ENCODE measurements at regions not wholly inside any gene's neighbourhood (a gene's known extent, or its start where the extent isn't known, plus 50 kb on each side); places are given as distances from the start of the nearest gene placed in this dataset.

GRCh38 chr11:31895926-31896325 is 84.8 kb upstream of the PAX6 start:
- no peak for DNase-seq

GRCh38 chr11:31887180-31887579 is 76.1 kb upstream of the PAX6 start:
- no peak for DNase-seq

- no peak for DNase-seq
These were observed 73.0 kb upstream of the PAX6 start for GRCh38 chr11:31884080-31884479.

GRCh38 chr11:31883435-31883834 is 72.3 kb upstream of the PAX6 start:
- DNase-seq = no peak

GRCh38 chr11:31882951-31883392 is 71.8 kb upstream of the PAX6 start:
- DNase-seq = no peak

- DNase-seq = no peak
These were observed 70.7 kb upstream of the PAX6 start for GRCh38 chr11:31881825-31882224.

GRCh38 chr11:31879681-31880080 is 68.6 kb upstream of the PAX6 start:
- DNase-seq = no peak

- no peak for DNase-seq
These were observed 66.7 kb upstream of the PAX6 start for GRCh38 chr11:31877863-31878262.

GRCh38 chr11:31877083-31877482 is 66.0 kb upstream of the PAX6 start:
- no peak for DNase-seq

- DNase-seq = no peak
These were observed 64.9 kb upstream of the PAX6 start for GRCh38 chr11:31875866-31876560.

GRCh38 chr11:31874631-31875191 is 63.6 kb upstream of the PAX6 start:
- DNase-seq = no peak

- no peak for DNase-seq
These were observed 62.0 kb upstream of the PAX6 start for GRCh38 chr11:31873124-31873523.

- no peak for DNase-seq
These were observed 60.9 kb upstream of the PAX6 start for GRCh38 chr11:31872076-31872443.

- no peak for DNase-seq
These were observed 60.4 kb upstream of the PAX6 start for GRCh38 chr11:31871310-31872075.

GRCh38 chr11:31870609-31871309 is 59.6 kb upstream of the PAX6 start:
- no peak for DNase-seq

GRCh38 chr11:31869986-31870385 is 58.9 kb upstream of the PAX6 start:
- no peak for DNase-seq

GRCh38 chr11:31865606-31866300 is 54.6 kb upstream of the PAX6 start:
- DNase-seq = no peak

GRCh38 chr11:31863170-31863832 is 52.2 kb upstream of the PAX6 start:
- no peak for DNase-seq

GRCh38 chr11:31861011-31861410 is 49.9 kb upstream of the PAX6 start:
- DNase-seq = no peak

Data from hippocampal formation (tissue), 2 donors.